ENCODE measurements at regions not wholly inside any gene's neighbourhood (a gene's known extent, or its start where the extent isn't known, plus 50 kb on each side); places are given as distances from the start of the nearest gene placed in this dataset.

- Histone ChIP-seq H3K9me1 (ENCODE audit: insufficient read depth, low read length) (peaks cover 17% of the 10 kb centered on the region), H4K91ac (ENCODE audit: insufficient read depth, low read depth, low read length) (no peak overlapping the region), H3K18ac (ENCODE audit: low read depth, low read length) (peak overlapping the region; percentile 77; the same call in 1 of the 2 replicates), H3K56ac (ENCODE audit: extremely low read depth, insufficient read depth, low read length) (no peak overlapping the region), H3K9me3 (ENCODE audit: control insufficient read depth, insufficient read depth, low read length) (no peaks in the 10 kb centered on the region), H2BK15ac (ENCODE audit: low read depth, low read length) (peak overlapping the region; percentile 83; the same call in 1 of the 3 replicates), H4K20me1 (ENCODE audit: insufficient read depth, low read length) (peaks cover 2% of the 10 kb centered on the region; the same call in 1 of the 2 replicates), H3K4me1 (ENCODE audit: control insufficient read depth, insufficient read depth, low read length) (peaks cover 25% of the 10 kb centered on the region), H3K14ac (replicated peaks; ENCODE audit: low read depth, low read length) (no peak overlapping the region), H2BK120ac (ENCODE audit: low read depth, low read length) (peak overlapping the region; percentile 90), H3K9ac (ENCODE audit: low read depth, low read length) (no peak overlapping the region), H3K4me3 (ENCODE audit: insufficient read depth, low read depth, low read length) (no peak overlapping the region), H4K8ac (ENCODE audit: low read depth in 2 of 2, low read length in 2 of 2) (no peak overlapping the region; a peak in 1 of 4 replicates), H2AFZ (replicated peaks; ENCODE audit: low read length, poor library complexity) (no peak overlapping the region), H3K36me3 (ENCODE audit: control insufficient read depth, insufficient read depth, low read length) (no peaks in the 10 kb centered on the region), H3K27me3 (ENCODE audit: control insufficient read depth, insufficient read depth, low read length) (no peaks in the 10 kb centered on the region), H3K79me1 (ENCODE audit: low read depth in 1 of 2, low read length in 2 of 2) (no peaks in the 10 kb centered on the region), H2AK5ac (ENCODE audit: low read depth, low read length) (peak overlapping the region; percentile 35; the same call in 1 of the 2 replicates), H3K4me2 (ENCODE audit: low read depth, low read length) (peak overlapping the region; percentile 67; the same call in 1 of the 2 replicates), H3K23ac (ENCODE audit: low read depth, low read length) (no peak overlapping the region), H4K5ac (ENCODE audit: low read depth, low read length) (peak overlapping the region; percentile 39; the same call in 1 of the 2 replicates), H3K27ac (ENCODE audit: insufficient read depth, low read length) (no peak overlapping the region), H2BK20ac (ENCODE audit: low read depth, low read length) (peak overlapping the region; percentile 97), H2BK5ac (ENCODE audit: low read depth, low read length, poor library complexity, severe bottlenecking) (no peak overlapping the region), H3K4ac (ENCODE audit: low read depth, low read length) (peak overlapping the region; percentile 96), H2AK9ac (replicated peaks; ENCODE audit: low read depth, low read length, poor library complexity) (no peak overlapping the region)
- ChIA-PET POLR2A (ENCODE audit: unreplicated experiment) (no interaction called here), CTCF (no interaction called here)
- intact Hi-C loops (cut with micrococcal nuclease) (loop anchor here (5.0 kb wide), 1 partner anchor 104 kb away; no protein-coding TSS in a partner anchor), dilution Hi-C loops (cut with HindIII; ENCODE audit: low sequenced_read_pairs, unreplicated experiment) (no loop called here), in situ Hi-C loops (cut with MboI; ENCODE audit: low sequenced_read_pairs) (no loop called here)
- no peak for TF ChIP-seq RCOR1 (IDR thresholded peaks at IDR 0.05; ENCODE audit: insufficient replicate concordance, low read length)
- TF ChIP-seq BHLHE40 (IDR thresholded peaks at IDR 0.05; ENCODE audit: low read depth, low read length) = peak; percentile 15; the same call in 1 of the 2 replicates
- no peak for TF ChIP-seq MXI1 (IDR thresholded peaks at IDR 0.05; ENCODE audit: borderline replicate concordance, low read depth, low read length)
- no peak for TF ChIP-seq CEBPB (IDR thresholded peaks at IDR 0.05; ENCODE audit: low read depth, low read length)
- ATAC-seq (ENCODE audit: low read depth) (no peak), DNase-seq (peak; percentile 63)
- WGBS, 2 experiments (ENCODE audit: extremely low coverage in 2 of 2, insufficient read length in 1 of 2) = no CpG with 5 or more reads among the region's 5 CpGs
- BruUV-seq (replicated peaks) = no TSS peak
These were observed 359.6 kb downstream of the SHQ1 start for GRCh38 chr3:72488738-72489035.

Data from IMR-90 (cell line).